ENCODE measurements at regions not wholly inside any gene's neighbourhood (a gene's known extent, or its start where the extent isn't known, plus 50 kb on each side); places are given as distances from the start of the nearest gene placed in this dataset.

DNA sequence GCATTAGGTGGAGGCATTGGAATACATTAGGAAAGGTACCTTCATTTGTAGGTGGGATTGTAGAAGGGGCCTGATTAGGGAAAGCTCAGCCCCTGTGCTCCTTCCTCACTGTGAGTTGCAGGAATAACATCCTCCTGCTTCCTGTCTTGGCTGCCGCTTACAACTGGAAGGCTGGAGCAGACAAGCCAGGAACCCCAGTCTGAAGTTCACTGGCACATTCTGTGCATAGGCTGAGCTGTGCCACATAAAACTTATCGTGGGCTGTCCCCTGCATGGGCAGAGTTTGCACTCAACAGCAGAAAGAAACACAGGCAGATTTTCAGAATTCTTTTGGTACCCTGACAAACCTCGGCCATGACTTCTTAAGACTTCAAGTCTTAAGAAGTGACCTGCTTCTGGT is 200.1 kb downstream of the SALL1 start:
- Histone ChIP-seq H3K36me3 (no peaks in the 10 kb centered on the region), H3K4me1 (no peaks in the 10 kb centered on the region), H3K9me3 (no peaks in the 10 kb centered on the region), H3K27me3 (no peaks in the 10 kb centered on the region), H3K4me3 (no peak overlapping the region), H3K27ac (no peak overlapping the region)
- TF ChIP-seq POLR2A (IDR thresholded peaks at IDR 0.05), result no peak
- TF ChIP-seq CTCF (IDR thresholded peaks at IDR 0.05), result no peak
- TF ChIP-seq EP300 (IDR thresholded peaks at IDR 0.05), result no peak
- no peak for DNase-seq (ENCODE audit: low spot score in 2 of 2)
- WGBS, 2 donors, result 53 to 66% methylated on average over 3 of the region's 3 CpGs

DNA sequence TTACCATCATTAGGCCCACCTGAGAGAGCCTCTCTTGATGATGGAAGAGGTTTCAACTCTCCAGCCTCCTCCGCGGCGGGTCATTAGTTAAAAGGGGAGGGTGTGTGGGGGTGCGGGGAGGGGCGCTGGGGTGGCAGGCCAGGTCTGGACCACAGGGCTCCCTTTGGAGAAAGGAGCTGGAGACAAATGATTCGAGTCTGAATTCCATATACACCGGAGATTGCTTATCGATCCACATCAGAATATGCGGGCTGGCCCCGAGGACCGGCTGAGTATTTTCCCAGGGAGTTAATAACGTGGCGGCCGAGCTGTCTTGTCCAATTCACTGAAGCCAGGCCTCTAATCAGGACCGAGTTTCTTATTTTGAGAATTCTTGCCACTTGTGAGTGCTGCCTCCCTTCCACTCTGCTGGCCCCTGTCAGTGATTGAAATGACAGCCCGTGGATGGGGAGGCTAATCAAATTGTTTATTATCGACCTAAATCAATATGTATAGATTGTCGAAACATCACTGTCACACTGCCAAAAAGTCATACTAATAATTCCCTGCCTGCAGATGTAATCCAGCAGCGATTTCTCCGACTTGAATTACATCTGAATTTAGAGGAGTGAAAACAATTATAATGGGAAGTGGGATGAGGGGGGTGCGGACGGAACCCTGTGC is 202.7 kb downstream of the SALL1 start:
- no peak for TF ChIP-seq CTCF (IDR thresholded peaks at IDR 0.05)
- no peak for TF ChIP-seq POLR2A (IDR thresholded peaks at IDR 0.05)
- TF ChIP-seq EP300 (IDR thresholded peaks at IDR 0.05), result no peak
- 81 to 82% methylated on average over 22 of the region's 22 CpGs for WGBS, 2 donors
- no peak for DNase-seq (ENCODE audit: low spot score in 2 of 2)
- Histone ChIP-seq H3K36me3 (no peaks in the 10 kb centered on the region), H3K4me3 (no peak overlapping the region), H3K4me1 (no peaks in the 10 kb centered on the region), H3K9me3 (no peaks in the 10 kb centered on the region), H3K27ac (no peak overlapping the region), H3K27me3 (no peaks in the 10 kb centered on the region)

DNA sequence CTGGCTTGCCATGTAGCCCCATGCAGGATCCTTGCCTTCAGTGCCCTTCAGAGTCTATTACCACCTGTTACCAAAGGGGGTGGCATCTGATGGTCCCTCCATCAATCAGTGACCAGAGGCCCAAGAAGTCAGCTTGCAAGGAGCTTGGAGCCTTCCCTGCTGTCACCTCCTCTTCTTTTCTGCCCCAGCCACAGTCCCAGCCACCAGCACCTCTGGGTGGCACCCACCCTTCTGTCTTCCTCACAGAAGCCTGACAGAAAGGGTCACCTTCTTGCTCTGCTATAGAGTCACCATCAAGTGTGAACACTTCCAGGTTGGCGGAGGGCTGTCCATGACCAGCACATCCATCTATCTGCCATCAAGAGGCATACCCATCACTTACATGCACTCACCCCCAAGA is 203.2 kb downstream of the SALL1 start:
- Histone ChIP-seq H3K9me3 (no peaks in the 10 kb centered on the region), H3K4me1 (no peaks in the 10 kb centered on the region), H3K4me3 (no peak overlapping the region), H3K27me3 (no peaks in the 10 kb centered on the region), H3K36me3 (no peaks in the 10 kb centered on the region), H3K27ac (no peak overlapping the region)
- no peak for DNase-seq (ENCODE audit: low spot score in 2 of 2)
- TF ChIP-seq CTCF (IDR thresholded peaks at IDR 0.05) (no peak), POLR2A (IDR thresholded peaks at IDR 0.05) (no peak), EP300 (IDR thresholded peaks at IDR 0.05) (no peak)
- WGBS, 2 donors, result 100% methylated on average over 1 of the region's 1 CpG

DNA sequence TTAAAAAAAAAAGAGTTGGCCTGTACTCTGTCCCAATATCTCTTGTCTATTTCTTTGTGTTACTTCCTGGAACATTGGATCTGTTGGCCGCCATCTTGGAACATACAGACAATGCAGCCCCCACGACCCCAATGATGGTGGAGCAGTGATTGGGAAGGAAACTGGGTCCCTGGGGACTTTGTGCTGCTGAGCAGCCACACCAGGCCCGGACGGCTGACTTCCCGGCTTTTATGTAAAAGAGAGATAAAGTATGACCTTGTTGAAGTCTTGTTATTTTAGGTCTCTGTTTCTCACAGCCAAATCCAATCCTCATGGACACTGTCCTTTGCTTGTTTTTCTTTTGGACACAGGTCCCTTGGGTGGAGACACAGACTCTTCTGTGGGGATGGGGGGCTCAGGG is 204.5 kb downstream of the SALL1 start:
- Histone ChIP-seq H3K4me1 (no peaks in the 10 kb centered on the region), H3K9me3 (no peaks in the 10 kb centered on the region), H3K36me3 (no peaks in the 10 kb centered on the region), H3K27ac (no peak overlapping the region), H3K4me3 (no peak overlapping the region), H3K27me3 (no peaks in the 10 kb centered on the region)
- TF ChIP-seq POLR2A (IDR thresholded peaks at IDR 0.05) (no peak), EP300 (IDR thresholded peaks at IDR 0.05) (no peak), CTCF (IDR thresholded peaks at IDR 0.05) (no peak)
- DNase-seq (ENCODE audit: low spot score in 2 of 2), result no peak
- 62 to 76% methylated on average over 5 of the region's 5 CpGs for WGBS, 2 donors

GRCh38 chr16:50946098-50946497 is 204.2 kb downstream of the CYLD start:
- no peak overlapping the region for H3K4me3 ChIP-seq
- WGBS, 2 donors, result 77 to 83% methylated on average over 3 of the region's 3 CpGs
- no peak for TF ChIP-seq POLR2A (IDR thresholded peaks at IDR 0.05)
- no peaks in the 10 kb centered on the region for H3K4me1 ChIP-seq
- DNase-seq (ENCODE audit: low spot score in 2 of 2), result no peak
- H3K27me3 ChIP-seq, result no peaks in the 10 kb centered on the region
- no peaks in the 10 kb centered on the region for H3K36me3 ChIP-seq
- H3K9me3 ChIP-seq, result no peaks in the 10 kb centered on the region
- no peak overlapping the region for H3K27ac ChIP-seq

DNA sequence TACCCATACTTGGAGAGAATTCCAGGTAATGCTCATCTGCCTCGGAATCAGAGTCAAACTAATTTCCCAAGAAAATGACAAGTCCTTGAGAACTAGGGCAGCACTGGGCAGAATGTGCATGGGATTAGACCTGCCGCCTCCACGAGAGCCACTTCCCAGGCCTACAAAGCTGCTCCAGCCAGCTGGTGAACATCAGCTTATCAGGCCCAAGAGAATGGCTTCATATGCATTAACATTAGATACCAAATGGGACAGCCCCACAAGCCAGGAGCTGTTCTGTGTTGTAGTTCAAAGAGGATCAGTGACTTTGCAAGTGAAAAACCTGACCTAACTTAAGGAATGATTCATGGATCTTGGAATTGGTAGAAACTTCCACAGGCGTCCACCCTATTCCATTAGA is 203.3 kb downstream of the CYLD start:
- H3K36me3 ChIP-seq, result no peaks in the 10 kb centered on the region
- no peak for TF ChIP-seq CTCF (IDR thresholded peaks at IDR 0.05)
- TF ChIP-seq EP300 (IDR thresholded peaks at IDR 0.05), result no peak
- TF ChIP-seq POLR2A (IDR thresholded peaks at IDR 0.05), result no peak
- WGBS, 2 donors, result 83 to 86% methylated on average over 4 of the region's 4 CpGs
- H3K9me3 ChIP-seq, result no peaks in the 10 kb centered on the region
- no peak for DNase-seq (ENCODE audit: low spot score in 2 of 2)
- no peak overlapping the region for H3K4me3 ChIP-seq
- no peaks in the 10 kb centered on the region for H3K4me1 ChIP-seq
- no peaks in the 10 kb centered on the region for H3K27me3 ChIP-seq
- H3K27ac ChIP-seq, result no peak overlapping the region

All from tibial nerve (tissue), 4 donors.